Iris pigment epithelial cell (primary cell): ENCODE measurements at regions not wholly inside any gene's neighbourhood (a gene's known extent, or its start where the extent isn't known, plus 50 kb on each side); places are given as distances from the start of the nearest gene placed in this dataset.
A peak's percentile ranks its signal among the peaks of the same experiment; 100 is the strongest.

Experiments used
- DNase-seq: peaks from one replicate; pipeline ENCODE4 v3.0.0-alpha.2; 2011; ENCODE audit warnings: low read depth

- DNase-seq = no peak
These were observed 230.2 kb upstream of the TLE4 start for GRCh38 chr9:79341561-79341960.

GRCh38 chr9:79346350-79347020 lies 225.3 kb upstream of the TLE4 start:
- DNase-seq = peak; percentile 48

GRCh38 chr9:79352322-79352721 lies 219.4 kb upstream of the TLE4 start:
- no peak for DNase-seq

DNA sequence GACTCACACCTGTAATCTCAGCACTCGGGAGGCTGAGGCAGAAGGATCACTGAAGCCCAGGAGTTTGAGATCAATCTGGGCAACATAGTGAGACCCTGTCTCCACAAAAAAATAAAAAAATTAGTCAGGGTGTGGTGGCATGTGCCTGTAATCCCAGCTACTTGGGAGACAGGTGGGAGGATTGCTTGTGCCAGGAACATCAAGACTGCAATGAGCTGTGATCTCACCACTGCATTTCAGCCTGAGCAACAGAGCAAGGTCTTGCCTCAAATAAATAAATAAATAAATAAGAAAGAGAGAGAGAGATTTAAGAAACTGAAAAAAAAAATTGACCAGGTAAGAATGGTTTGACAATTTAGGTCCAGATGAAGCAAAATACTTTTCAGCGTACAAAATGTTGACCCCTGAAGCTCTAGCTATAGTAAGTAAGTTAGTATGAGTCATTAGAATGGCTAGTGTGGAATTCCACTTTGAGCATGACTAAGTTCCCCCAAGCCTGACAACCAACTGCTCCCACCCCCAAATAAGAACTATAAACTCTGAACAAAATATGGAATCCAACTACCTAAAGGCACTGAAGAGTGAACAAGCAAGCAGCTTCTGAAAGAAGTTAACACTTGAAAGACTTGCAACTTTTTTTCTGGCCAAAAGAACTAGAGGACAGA lies 217.8 kb upstream of the TLE4 start:
- peak; percentile 83 for DNase-seq

- DNase-seq = no peak
These were observed 214.6 kb upstream of the TLE4 start for GRCh38 chr9:79357194-79357593.

DNA sequence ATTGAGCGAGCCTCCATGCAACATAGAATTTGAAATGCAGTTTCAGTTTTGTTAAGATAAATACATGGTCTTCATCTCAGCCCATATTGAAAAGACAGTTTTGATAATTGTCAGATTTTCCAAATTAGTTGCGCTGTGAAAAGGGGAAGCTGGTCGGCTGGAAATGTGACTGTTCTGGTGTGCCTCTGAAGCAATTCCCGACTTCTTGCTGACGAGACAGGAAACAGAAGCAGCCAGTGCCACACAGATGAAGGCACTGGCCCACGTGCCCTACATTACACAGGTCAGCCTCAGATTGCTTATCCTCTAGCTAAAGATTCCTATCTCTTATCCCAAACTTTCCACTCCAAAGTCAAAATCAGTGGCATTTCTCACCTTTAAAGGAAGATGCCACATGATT lies 214.1 kb upstream of the TLE4 start:
- DNase-seq = no peak

DNA sequence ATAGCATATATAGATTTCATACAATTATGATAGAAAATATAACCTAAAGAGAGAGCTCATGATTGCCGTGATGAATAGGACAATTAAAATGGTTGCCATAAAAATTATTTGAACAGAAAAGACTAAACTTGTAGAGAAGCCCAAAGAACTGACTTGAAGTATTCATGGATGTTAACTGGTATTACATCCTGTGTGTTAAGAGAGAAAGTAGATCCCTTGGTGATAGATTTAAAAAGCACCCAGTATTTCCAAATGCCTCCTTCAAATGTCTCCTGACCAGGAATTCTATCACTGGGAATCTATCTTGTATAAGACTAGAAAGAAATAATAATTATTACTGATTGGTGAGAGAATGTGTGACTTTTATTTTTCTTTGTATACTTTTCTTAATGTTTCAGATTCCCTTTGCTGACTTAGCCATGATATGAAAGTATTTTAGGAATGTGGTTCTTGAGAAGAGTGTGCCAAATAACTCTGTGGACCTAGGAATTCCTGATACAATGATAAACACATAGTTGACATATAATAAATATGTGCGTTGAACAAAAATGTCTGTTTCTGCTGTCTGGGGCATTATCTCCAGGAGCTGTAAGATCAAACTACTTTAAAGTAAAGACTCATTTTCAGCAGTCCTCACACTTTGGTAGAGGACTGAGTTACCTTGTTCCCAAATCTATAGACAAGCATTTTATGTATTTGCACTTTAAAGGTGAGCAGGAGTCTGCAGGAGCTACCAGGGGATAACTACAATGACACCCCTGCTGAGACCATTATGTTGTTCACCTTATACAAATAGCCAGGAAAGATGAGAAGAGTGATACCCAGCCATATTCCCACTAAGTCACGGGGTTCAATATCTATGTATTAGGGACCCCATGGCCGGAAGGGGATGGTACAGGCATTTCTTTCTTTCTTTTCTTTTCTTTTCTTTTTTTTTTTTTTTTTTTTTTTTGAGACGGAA lies 211.1 kb upstream of the TLE4 start:
- DNase-seq = peak; percentile 71

DNA sequence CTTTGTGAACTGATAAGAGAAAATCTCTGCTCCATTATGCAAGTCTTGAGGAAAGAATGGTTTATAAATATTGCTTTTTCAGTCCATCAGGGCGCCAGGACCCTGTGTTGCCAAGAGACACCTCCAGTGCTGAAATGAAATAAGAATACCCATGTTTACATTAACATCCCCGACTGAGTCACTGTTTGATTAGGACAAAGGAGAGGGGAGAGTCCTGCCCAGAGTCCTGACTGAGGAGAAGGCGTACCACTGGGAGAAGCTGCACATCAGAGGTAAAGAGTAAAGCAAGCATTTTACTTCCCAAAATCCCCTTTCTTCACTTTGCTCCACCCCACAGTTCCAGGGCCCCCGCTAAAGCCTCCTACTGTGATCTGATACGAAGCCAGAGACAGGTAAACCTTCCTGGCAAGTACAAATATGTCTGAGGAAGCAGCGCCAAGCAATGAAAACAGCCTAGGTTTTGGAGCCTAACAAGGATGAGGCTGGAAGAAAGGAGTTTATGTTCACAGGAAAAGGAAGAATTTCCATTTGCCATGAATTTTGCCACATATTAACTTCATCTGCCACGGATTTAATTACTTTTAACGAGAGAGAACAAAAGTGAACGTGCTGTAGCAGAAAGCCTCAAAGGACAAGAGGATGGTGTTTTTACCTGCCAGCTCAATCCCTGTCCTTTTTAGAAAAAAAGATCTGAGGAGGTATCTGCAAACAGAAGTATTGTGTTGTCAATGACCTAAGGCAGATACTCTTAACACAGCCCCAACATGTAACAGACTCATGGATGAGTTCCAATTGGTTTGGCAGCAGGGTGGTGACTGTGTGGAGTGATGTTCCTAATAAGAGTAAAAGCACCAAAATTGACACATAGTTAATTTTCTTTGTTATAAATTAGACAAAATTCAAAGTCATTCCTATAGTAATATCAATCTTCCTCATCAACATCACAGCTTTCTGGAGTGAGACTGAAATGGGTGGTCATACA lies 209.4 kb upstream of the TLE4 start:
- DNase-seq = peak; percentile 58

DNA sequence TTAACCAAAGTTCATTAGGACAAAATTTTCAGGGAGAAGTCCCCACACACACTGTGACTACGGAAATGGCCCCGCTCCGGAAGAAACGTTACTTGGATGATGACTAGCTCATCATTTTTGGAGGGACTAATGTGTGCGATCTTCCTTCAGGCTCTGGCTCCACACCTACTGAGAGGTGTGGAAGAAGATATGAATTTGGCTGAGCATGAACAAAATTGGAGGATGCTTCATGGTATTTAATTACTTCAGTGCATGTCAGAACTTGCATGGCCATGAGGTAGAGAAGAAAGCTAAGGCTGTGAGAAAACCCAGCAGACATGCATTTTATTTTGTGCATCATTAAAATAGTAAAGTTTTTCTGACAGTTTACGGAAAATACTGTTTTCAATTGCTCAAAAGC lies 202.1 kb upstream of the TLE4 start:
- DNase-seq = no peak

GRCh38 chr9:79371301-79371700 lies 200.5 kb upstream of the TLE4 start:
- no peak for DNase-seq

GRCh38 chr9:79371948-79372555 lies 199.7 kb upstream of the TLE4 start:
- no peak for DNase-seq

DNA sequence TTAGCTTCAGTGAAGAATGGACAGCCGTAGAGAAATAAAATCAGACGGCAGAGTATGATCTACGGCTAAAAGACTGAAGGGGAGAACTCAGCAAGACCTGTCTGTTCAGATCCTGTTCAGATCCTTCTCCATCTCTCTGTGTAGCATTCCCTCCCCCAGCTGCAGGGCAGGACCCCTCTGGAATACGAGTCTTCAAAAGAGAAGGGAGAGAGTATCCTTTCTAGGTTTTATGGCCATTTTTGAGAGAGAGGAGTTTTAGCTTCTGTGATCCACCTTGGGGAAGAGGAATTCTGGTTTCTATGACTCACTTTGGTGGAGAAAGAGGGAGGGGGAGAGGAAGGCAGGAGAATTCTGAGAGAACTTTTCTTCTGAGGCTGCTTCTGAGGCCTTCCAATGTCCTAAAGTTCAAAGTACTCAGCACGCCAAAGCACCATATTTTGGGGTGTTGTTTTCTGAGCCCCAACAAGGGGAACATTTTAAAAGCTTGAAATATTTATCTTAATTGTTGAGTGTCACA lies 194.4 kb upstream of the TLE4 start:
- peak; percentile 29 for DNase-seq

DNA sequence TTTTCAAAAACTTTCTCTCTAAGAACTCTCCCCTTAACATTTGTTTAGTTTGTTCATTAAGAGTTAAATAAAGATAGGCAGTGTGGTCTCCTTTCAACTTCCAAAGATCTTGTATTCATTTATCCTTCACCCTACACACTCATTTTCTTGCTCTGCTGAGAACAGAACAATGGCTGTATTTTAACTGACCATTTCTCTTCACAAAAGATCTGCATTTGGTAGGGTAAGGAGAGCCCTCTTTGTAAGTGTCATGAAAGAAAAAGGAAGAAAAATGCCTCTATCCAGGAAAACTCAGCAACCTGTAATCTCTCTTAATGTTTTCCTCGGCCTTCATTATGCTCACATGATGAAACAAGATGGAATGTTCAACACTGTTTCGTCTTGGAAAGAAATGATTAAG lies 193.7 kb upstream of the TLE4 start:
- DNase-seq = no peak

DNA sequence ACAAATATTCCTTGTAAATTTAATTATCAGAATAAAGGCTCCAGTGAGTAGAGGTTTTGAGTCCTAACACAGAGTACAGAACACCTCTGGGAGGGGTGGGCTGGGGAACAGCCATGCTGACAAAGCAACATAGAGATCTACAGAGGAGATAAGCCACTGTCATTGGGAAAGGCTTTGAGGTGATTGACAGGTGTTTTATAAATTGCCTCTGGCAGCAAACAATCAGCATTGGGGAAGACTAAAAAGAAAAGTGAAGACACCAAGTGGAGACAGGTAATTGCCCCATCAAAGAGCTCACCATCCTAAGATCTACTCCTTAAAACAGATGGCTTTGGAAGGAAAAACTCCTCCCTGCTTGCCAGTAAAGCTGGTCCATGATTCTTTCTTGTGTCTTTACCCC lies 189.7 kb upstream of the TLE4 start:
- DNase-seq = no peak

DNA sequence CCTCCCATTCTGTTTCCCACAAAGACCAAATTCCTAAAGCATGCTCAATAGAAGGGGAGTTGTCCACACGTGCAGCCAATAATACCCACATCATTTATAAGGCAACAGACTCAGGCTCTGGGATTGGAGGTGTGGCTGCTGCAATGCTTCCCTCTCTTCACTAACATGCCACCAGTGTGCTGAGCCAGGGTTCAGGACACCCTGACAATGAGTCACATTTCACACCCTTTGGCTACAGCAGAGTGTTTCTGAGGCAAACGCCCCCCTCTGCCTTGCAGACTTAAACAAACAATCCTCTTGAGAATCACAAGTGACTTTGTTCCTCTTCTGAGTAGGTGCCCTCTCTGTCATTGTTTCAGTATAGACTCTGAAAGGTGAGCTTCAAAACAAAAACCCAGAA lies 189.3 kb upstream of the TLE4 start:
- no peak for DNase-seq

- peak; percentile 15 for DNase-seq
These were observed 188.7 kb upstream of the TLE4 start for GRCh38 chr9:79383096-79383495.

DNA sequence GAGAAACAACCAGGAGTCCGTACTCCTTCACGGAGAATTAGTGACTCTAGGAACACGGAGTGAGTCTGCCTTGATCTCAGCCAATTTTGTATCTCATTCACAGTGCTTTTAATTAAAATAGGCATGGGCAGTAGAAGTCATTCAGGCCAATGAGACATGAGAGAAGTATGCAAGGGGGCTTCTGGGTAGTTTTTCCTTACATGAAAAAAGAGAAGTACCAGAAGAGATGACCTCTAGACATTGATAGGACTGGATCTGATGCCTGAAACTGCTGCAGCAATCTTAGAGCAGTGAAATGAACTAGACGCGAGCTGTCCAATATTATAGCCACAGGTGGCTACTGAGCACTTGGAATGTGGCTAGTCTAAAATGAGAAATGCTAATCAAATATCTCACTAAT lies 187.7 kb upstream of the TLE4 start:
- DNase-seq = no peak

- peak; percentile 35 for DNase-seq
These were observed 187.3 kb upstream of the TLE4 start for GRCh38 chr9:79384501-79384900.

DNA sequence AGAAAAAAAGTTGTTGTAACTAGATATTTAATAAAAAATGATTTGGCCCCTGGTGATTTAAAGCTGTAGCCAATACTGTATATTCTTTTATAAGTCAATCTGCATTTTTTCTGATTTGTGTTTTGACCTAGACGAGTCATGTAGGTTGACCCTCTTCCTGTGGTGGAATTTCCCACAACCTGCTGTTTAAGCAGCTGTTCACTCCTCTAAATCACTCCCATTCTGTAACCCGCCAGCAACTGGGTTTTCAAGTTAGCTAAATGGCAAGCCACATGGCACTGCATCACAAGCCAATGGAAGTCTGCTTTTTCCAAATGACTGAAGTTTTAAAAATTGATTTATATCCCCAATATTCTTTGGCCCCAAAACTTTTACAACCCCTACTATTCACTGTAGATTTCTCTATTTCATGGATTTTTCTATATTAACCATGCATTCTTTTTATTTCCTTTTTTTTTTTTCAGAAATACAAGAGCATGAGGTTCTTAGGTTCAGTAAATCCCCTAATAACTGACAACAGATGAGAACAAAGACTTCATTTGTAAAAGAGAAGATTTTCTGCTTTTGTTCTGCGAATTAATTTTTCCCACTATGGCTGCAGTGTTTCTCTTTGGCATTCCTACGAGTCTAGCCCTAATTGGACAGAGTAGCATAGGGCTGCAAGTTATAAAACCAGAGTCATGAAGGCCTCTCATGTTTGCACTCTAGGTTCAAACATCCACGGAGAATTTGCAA lies 184.5 kb upstream of the TLE4 start:
- peak; percentile 23 for DNase-seq

GRCh38 chr9:79390077-79390698 lies 181.6 kb upstream of the TLE4 start:
- peak; percentile 61 for DNase-seq
